ENCODE measurements at regions not wholly inside any gene's neighbourhood (a gene's known extent, or its start where the extent isn't known, plus 50 kb on each side); places are given as distances from the start of the nearest gene placed in this dataset.

- Mint-ChIP-seq H3K36me3 (no peaks in the 10 kb centered on the region), H3K4me1 (no peaks in the 10 kb centered on the region), H3K27ac (no peak overlapping the region), H3K4me3 (no peak overlapping the region), H3K27me3 (peaks cover under 1% of the 10 kb centered on the region), H3K9me3 (no peaks in the 10 kb centered on the region)
Observed at GRCh38 chr5:175012267-175012666, 287.9 kb downstream of the MSX2 start.

DNA sequence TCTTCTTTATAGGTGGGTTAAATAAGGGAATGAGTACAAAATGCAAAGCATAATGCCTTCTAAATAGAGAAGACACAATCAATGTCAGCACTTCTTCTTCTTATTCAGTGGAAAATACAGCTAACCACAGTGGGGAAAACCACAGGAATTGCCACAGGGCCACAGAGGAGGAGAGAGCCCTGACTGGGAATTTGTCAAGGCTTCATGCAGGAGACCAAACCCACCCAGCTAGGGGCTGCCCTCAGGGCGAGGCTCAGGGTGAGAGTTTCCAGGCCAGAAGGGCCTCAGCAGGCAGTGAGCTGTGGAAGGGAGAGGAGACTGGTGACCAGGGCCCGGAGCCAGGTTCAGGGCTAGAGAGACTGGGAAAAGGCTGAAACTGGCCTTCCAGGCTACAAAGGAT lies 279.1 kb downstream of the MSX2 start:
- Mint-ChIP-seq H3K9me3 (no peaks in the 10 kb centered on the region), H3K27ac (no peak overlapping the region), H3K27me3 (no peaks in the 10 kb centered on the region), H3K4me1 (no peaks in the 10 kb centered on the region), H3K36me3 (peaks cover 3% of the 10 kb centered on the region), H3K4me3 (no peak overlapping the region)

DNA sequence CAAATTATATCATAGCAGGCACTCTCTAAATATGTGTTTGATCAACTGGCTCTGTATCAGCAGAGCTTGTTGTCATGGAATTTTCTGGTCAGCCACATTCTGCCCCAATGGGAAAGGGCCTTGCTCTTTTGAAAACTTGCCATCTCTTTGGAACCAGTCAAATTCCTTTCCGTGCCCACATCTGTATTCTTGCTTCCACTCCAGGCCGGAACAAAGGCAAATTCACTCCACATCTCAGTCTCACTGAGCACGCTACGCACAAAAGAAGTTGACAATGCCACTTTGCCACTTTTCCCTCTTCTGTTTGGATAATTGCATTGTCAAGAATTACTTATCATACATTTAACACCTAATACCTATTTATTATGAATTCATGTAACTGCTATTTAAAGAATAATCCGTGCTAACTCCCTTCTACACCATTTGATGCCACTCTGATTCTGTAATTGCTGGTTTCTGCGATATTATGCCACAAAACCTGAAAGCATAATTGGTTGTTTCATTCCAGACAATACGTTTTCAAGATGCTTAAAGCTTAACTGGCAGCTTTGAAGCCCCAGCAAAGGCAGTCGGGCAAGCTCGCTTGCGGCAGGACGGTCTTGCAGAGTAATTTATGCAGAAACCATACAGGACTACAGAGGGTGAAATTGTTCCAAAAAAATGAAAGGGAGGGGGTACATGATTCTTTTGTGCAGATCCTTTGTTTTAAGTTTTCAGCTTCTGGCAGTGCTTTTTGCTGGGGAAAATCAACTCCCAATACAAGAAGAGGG lies 277.7 kb downstream of the MSX2 start:
- Mint-ChIP-seq H3K36me3 (peaks cover 3% of the 10 kb centered on the region), H3K9me3 (peaks cover 6% of the 10 kb centered on the region), H3K4me3 (no peak overlapping the region), H3K27ac (no peak overlapping the region), H3K27me3 (no peaks in the 10 kb centered on the region), H3K4me1 (no peaks in the 10 kb centered on the region)

- H3K27me3 Mint-ChIP-seq: no peaks in the 10 kb centered on the region
- no peak overlapping the region for H3K27ac Mint-ChIP-seq
- H3K9me3 Mint-ChIP-seq: peaks cover 6% of the 10 kb centered on the region
Observed at GRCh38 chr5:175001311-175001710, 276.9 kb downstream of the MSX2 start.

GRCh38 chr5:174999581-174999980 lies 275.2 kb downstream of the MSX2 start:
- peaks cover 6% of the 10 kb centered on the region for H3K9me3 Mint-ChIP-seq
- no peaks in the 10 kb centered on the region for H3K27me3 Mint-ChIP-seq
- no peak overlapping the region for H3K27ac Mint-ChIP-seq
- H3K4me1 Mint-ChIP-seq: no peaks in the 10 kb centered on the region
- no peak overlapping the region for H3K4me3 Mint-ChIP-seq
- H3K36me3 Mint-ChIP-seq: peaks cover 3% of the 10 kb centered on the region

More at GRCh38 chr5:175001311-175001710, 276.9 kb downstream of the MSX2 start:
- Mint-ChIP-seq H3K4me3 (no peak overlapping the region), H3K36me3 (peaks cover 3% of the 10 kb centered on the region), H3K4me1 (no peaks in the 10 kb centered on the region)

DNA sequence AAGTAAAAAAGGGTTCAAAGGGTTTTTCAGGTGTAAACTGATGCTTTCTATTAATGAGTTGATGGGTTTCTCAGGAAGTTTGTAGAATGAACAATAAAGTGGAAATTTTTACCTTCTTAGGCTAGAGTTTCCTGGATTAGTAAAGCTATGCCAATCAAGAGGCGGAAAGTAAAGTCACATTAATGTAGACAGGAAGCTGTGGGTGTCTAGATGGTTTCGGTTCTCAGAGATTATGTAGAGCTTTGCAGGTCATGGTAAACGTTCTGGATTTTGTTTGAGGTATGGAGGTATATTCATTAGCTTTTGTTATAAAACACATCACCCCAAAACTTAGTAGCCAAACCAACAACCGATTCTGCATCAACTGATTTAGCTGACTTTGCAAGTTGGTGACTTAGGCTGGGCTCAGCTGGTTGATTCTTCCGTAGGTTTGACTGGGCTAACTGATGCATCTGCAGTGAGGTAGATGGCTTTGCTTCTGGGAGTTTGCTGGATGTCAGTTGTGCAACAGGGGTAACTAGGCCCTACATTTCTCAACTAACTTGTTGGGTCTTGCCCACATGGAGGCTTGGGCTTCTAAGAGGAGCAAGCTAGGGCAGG lies 273.8 kb downstream of the MSX2 start:
- no peak overlapping the region for H3K4me3 Mint-ChIP-seq
- no peak overlapping the region for H3K27ac Mint-ChIP-seq
- H3K9me3 Mint-ChIP-seq: peaks cover 6% of the 10 kb centered on the region
- H3K4me1 Mint-ChIP-seq: no peaks in the 10 kb centered on the region
- peaks cover 3% of the 10 kb centered on the region for H3K36me3 Mint-ChIP-seq
- H3K27me3 Mint-ChIP-seq: no peaks in the 10 kb centered on the region

GRCh38 chr5:174997688-174998087 lies 273.3 kb downstream of the MSX2 start:
- Mint-ChIP-seq H3K27me3 (peaks cover 1% of the 10 kb centered on the region), H3K4me3 (peak overlapping the region; percentile 12), H3K27ac (peak overlapping the region; percentile 48), H3K36me3 (peaks cover 3% of the 10 kb centered on the region), H3K9me3 (peaks cover 6% of the 10 kb centered on the region), H3K4me1 (no peaks in the 10 kb centered on the region)

GRCh38 chr5:174996941-174997340 lies 272.6 kb downstream of the MSX2 start:
- Mint-ChIP-seq H3K27me3 (peaks cover 1% of the 10 kb centered on the region), H3K4me1 (no peaks in the 10 kb centered on the region)

GRCh38 chr5:174995827-174996226 lies 271.4 kb downstream of the MSX2 start:
- Mint-ChIP-seq H3K4me1 (no peaks in the 10 kb centered on the region), H3K36me3 (peaks cover 3% of the 10 kb centered on the region), H3K27me3 (peaks cover 1% of the 10 kb centered on the region), H3K9me3 (peaks cover 6% of the 10 kb centered on the region), H3K4me3 (no peak overlapping the region), H3K27ac (no peak overlapping the region)

More at GRCh38 chr5:174996941-174997340, 272.6 kb downstream of the MSX2 start:
- Mint-ChIP-seq H3K36me3 (peaks cover 3% of the 10 kb centered on the region), H3K4me3 (no peak overlapping the region), H3K9me3 (peaks cover 6% of the 10 kb centered on the region), H3K27ac (no peak overlapping the region)

DNA sequence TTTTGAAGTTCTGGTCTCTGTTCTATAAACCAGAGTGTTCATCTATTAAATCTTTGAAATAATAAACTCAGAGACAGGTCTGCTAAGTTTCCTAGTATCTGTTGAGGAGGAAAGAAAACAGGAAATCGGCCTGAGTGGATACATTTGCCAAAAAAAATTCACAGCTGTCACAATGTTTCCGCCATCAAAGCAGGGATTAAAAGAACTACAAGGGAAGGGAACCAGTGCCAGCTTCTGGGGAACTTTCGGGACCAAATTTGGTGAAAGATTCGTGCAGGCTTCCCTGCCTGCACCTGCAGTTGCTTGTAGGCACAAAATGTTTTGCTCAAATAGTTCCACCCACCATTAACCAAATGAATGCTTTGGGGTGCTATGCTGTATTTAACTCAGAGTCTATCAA lies 267.5 kb downstream of the MSX2 start:
- no peaks in the 10 kb centered on the region for H3K36me3 Mint-ChIP-seq
- no peaks in the 10 kb centered on the region for H3K4me1 Mint-ChIP-seq
- no peak overlapping the region for H3K27ac Mint-ChIP-seq
- H3K27me3 Mint-ChIP-seq: peaks cover 1% of the 10 kb centered on the region
- no peak overlapping the region for H3K4me3 Mint-ChIP-seq
- no peaks in the 10 kb centered on the region for H3K9me3 Mint-ChIP-seq

GRCh38 chr5:174990909-174991308 lies 266.5 kb downstream of the MSX2 start:
- H3K9me3 Mint-ChIP-seq: no peaks in the 10 kb centered on the region
- H3K4me3 Mint-ChIP-seq: no peak overlapping the region
- H3K27me3 Mint-ChIP-seq: peaks cover 1% of the 10 kb centered on the region
- no peaks in the 10 kb centered on the region for H3K4me1 Mint-ChIP-seq
- no peaks in the 10 kb centered on the region for H3K36me3 Mint-ChIP-seq
- no peak overlapping the region for H3K27ac Mint-ChIP-seq

DNA sequence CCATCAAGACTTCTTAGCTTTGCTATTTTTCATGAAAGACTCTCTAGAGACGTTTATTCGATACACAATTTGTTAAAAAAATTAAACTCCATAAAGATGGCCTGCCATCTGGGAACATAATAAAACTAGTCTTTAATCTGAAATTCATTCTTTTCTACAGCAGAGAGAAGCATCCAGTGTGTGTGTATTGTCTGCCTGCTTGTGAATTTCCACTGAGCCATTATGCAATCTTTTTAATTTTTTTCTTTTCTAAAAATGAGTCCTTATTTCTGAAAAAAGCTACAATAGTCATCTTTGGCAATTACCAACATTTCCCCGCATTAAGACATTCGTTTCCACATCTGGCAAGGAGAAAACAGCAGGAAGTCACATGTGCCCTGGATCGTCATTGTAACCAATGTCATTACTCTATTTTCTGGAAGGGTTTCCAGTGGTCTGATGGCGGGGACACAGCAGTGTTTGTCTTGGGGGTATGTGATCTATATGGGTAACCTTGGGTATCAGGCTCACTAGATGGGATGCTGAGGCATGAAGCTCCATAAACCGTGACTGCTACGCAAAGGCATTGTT lies 263.1 kb downstream of the MSX2 start:
- Mint-ChIP-seq H3K27me3 (peaks cover 1% of the 10 kb centered on the region), H3K36me3 (no peaks in the 10 kb centered on the region), H3K9me3 (no peaks in the 10 kb centered on the region), H3K27ac (no peak overlapping the region), H3K4me1 (no peaks in the 10 kb centered on the region), H3K4me3 (no peak overlapping the region)

- Mint-ChIP-seq H3K27ac (no peak overlapping the region), H3K9me3 (no peaks in the 10 kb centered on the region), H3K4me3 (no peak overlapping the region), H3K4me1 (no peaks in the 10 kb centered on the region), H3K27me3 (peaks cover 1% of the 10 kb centered on the region), H3K36me3 (no peaks in the 10 kb centered on the region)
Observed at GRCh38 chr5:174984863-174985262, 260.5 kb downstream of the MSX2 start.

DNA sequence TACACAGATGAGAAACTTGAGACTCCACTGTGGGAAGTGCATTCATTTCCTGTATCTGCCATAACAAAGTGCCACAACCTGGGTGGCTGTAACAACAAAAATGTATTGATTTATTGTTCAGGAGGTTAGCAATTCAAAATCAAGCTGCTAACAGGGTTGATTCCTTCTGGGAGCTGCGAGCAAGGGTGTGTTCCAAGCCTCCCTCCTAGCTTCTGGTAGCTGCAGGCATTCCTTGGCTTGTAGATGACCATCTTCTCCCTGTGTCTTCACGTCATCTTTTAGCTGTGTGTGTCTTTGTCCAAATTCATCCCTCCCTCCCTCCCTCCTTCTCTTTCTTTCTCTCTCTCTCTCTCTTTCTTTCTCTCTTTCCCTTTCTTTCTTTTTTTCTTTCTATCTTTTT lies 258.1 kb downstream of the MSX2 start:
- H3K27me3 Mint-ChIP-seq: peaks cover 1% of the 10 kb centered on the region
- H3K27ac Mint-ChIP-seq: no peak overlapping the region
- H3K9me3 Mint-ChIP-seq: peaks cover 4% of the 10 kb centered on the region
- H3K36me3 Mint-ChIP-seq: no peaks in the 10 kb centered on the region
- H3K4me3 Mint-ChIP-seq: no peak overlapping the region
- no peaks in the 10 kb centered on the region for H3K4me1 Mint-ChIP-seq

GRCh38 chr5:174981416-174981815 lies 257.0 kb downstream of the MSX2 start:
- Mint-ChIP-seq H3K27me3 (peaks cover 1% of the 10 kb centered on the region), H3K4me3 (no peak overlapping the region), H3K27ac (no peak overlapping the region)

DNA sequence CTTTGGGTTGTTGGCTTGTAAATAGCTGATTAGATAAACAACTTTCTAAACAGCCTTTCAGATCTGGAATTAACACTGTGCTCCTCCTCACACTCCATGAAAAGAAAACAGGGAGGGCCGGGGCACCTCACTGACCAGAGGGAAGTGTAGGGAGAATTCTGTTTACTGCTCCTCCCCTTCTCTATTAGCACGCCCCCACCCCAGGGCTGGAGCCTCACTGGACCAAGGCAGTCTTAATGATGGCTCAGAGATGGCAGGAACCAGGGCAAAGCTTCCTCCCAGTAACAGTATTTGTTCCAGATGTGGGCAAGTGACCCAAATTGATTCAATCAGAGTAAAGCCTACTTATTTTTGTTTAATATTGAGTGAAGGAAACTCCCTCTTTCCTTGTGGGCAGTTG lies 256.6 kb downstream of the MSX2 start:
- Mint-ChIP-seq H3K4me1 (no peaks in the 10 kb centered on the region), H3K36me3 (no peaks in the 10 kb centered on the region), H3K9me3 (peaks cover 4% of the 10 kb centered on the region), H3K27me3 (peaks cover 1% of the 10 kb centered on the region), H3K4me3 (no peak overlapping the region), H3K27ac (no peak overlapping the region)

More at GRCh38 chr5:174981416-174981815, 257.0 kb downstream of the MSX2 start:
- Mint-ChIP-seq H3K4me1 (no peaks in the 10 kb centered on the region), H3K36me3 (no peaks in the 10 kb centered on the region), H3K9me3 (peaks cover 4% of the 10 kb centered on the region)
